ENCODE measurements at regions not wholly inside any gene's neighbourhood (a gene's known extent, or its start where the extent isn't known, plus 50 kb on each side); places are given as distances from the start of the nearest gene placed in this dataset.
"Not testable (repeated sequence)": the region's sequence is repeated elsewhere in the genome, so short reads cannot be mapped to it uniquely, and the experiment has no call there.

- TF ChIP-seq, protein P1, sequence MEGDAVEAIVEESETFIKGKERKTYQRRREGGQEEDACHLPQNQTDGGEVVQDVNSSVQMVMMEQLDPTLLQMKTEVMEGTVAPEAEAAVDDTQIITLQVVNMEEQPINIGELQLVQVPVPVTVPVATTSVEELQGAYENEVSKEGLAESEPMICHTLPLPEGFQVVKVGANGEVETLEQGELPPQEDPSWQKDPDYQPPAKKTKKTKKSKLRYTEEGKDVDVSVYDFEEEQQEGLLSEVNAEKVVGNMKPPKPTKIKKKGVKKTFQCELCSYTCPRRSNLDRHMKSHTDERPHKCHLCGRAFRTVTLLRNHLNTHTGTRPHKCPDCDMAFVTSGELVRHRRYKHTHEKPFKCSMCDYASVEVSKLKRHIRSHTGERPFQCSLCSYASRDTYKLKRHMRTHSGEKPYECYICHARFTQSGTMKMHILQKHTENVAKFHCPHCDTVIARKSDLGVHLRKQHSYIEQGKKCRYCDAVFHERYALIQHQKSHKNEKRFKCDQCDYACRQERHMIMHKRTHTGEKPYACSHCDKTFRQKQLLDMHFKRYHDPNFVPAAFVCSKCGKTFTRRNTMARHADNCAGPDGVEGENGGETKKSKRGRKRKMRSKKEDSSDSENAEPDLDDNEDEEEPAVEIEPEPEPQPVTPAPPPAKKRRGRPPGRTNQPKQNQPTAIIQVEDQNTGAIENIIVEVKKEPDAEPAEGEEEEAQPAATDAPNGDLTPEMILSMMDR (conservative IDR thresholded peaks at IDR 0.05; ENCODE audit: low read depth, low read length): no peak
- DNase-seq (ENCODE audit: low read depth): no peak
- no peak overlapping the region for H3K4me3 ChIP-seq (ENCODE audit: low read length)
Measured at GRCh38 chr4:1589098-1589497, 95.0 kb downstream of the FAM53A start.

- TF ChIP-seq, protein P1 (conservative IDR thresholded peaks at IDR 0.05; ENCODE audit: low read depth, low read length): no peak
- DNase-seq (ENCODE audit: low read depth): no peak
- no peak overlapping the region for H3K4me3 ChIP-seq (ENCODE audit: low read length)
Measured at GRCh38 chr4:1588306-1588705, 95.8 kb downstream of the FAM53A start.

DNA sequence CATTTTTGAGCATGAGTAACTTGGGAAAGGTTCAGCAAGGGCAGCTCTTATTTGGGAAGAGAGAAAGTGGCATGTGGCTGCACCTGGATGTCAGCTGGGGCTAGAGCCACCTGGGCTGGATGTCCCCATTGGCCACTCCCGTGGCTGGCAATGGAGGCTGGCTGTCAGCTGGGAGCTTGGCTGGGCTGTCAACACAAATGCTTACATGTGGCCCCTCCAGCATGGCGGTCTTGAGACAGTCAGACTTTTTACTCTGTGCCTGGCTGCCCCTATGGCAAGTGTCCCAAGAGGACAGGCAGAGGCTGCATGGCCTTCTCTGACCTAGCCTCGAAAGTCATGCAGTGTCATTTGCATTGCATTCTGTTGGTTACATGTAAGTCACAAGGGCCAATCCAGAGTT, 99.6 kb downstream of the FAM53A start:
- TF ChIP-seq, protein P1 (conservative IDR thresholded peaks at IDR 0.05; ENCODE audit: low read depth, low read length): no peak
- no peak overlapping the region for H3K4me3 ChIP-seq (ENCODE audit: low read length)
- no peak for DNase-seq (ENCODE audit: low read depth)

DNA sequence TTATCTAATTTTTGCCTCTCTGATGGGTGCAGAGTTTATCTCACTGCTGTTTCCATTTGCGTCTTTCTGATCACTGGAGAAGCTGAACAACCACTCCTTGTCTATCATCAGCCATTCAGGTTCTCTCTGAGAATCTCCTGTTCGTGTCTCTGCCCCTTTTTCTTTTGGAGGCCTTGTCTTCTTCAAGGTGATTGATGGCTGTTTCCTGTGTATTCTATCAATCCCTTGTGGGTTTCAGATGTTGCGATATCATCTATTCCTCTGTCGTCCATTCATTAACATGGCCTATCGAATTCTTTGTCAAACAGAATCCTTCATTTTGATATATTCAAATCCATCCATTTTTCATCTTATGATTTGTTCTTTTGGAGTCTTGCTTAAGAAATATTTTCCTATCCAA, 100.3 kb downstream of the FAM53A start:
- DNase-seq (ENCODE audit: low read depth): no peak
- no peak overlapping the region for H3K4me3 ChIP-seq (ENCODE audit: low read length)

GRCh38 chr4:1583051-1583785, 100.9 kb downstream of the FAM53A start:
- no peak for DNase-seq (ENCODE audit: low read depth)
- H3K4me3 ChIP-seq (ENCODE audit: low read length): no peak overlapping the region
- TF ChIP-seq, protein P1 (conservative IDR thresholded peaks at IDR 0.05; ENCODE audit: low read depth, low read length): no peak

More for the DNA sequence above, 100.3 kb downstream of the FAM53A start:
- TF ChIP-seq, protein P1 (conservative IDR thresholded peaks at IDR 0.05; ENCODE audit: low read depth, low read length): no peak

DNA sequence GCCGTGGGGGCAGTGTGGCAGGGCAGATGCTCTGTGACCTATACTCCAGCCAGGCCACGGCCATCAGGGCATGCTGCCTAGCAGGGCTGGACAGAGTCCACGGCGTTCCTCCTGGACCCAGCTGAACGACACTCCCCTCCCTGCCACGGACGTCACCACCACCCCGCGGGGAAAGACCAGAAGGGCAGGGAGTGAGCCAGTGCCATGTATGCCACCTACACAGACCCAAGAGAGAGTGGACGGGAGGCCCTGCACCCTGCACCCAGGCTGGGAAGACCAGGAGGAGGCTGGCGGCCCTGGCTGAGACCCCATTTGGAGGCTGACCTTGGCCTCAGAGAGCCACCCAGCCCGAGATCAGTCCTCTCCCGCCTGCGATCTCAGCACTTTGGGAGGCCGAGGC, 101.9 kb downstream of the FAM53A start:
- H3K4me3 ChIP-seq (ENCODE audit: low read length): no peak overlapping the region

DNA sequence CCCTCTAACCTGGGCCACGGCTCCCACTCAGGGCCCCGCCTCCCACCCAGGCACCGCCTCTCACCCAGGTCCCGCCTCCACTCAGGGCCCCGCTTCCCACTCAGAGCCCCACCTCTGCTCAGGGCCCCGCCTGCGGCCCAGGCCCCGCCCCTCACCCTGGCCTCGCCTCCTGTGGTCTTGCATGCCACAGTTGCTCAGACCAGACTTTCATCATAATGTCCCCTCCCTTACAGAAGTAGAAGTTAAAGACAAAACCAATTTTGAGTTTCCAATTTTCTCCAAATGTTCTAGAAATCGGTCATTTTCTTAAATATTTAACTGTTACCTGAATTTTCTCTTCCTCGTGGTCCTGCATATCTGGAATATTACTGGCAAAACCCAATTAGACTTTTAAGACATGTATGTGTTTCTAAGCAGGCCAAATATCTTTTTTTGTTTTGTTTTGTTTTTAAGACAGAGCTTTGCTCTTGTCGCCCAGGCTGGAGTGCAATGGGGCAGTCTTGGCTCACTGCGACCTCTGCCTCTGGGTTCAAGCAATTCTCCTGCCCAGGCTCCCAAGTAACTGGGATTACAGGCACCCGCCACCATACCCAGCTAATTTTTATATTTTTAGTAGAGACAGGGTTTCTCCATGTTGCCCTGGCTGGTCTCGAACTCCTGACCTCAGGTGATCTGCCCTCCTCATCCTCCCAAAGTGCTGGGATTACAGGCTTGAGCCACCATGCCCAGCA, 102.8 kb downstream of the FAM53A start:
- peak; percentile 18 for DNase-seq (ENCODE audit: low read depth)
- H3K4me3 ChIP-seq (ENCODE audit: low read length): not testable (repeated sequence)

More for the DNA sequence above, 101.9 kb downstream of the FAM53A start:
- DNase-seq (ENCODE audit: low read depth): no peak
- TF ChIP-seq, protein P1 (conservative IDR thresholded peaks at IDR 0.05; ENCODE audit: low read depth, low read length): no peak

DNA sequence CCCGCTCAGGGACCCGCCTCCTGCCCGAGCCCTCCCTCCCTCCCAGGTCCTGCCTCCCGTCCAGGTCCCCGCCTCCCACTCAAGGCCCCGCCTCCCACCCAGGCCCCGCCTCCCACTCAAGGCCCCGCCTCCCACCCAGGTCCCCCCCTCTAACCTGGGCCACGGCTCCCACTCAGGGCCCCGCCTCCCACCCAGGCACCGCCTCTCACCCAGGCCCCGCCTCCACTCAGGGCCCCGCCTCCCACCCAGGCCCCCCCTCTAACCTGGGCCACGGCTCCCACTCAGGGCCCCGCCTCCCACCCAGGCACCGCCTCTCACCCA, 103.5 kb downstream of the FAM53A start:
- DNase-seq (ENCODE audit: low read depth); H3K4me3 ChIP-seq (ENCODE audit: low read length): not testable (repeated sequence)
